ENCODE measurements at regions not wholly inside any gene's neighbourhood (a gene's known extent, or its start where the extent isn't known, plus 50 kb on each side); places are given as distances from the start of the nearest gene placed in this dataset.

DNA sequence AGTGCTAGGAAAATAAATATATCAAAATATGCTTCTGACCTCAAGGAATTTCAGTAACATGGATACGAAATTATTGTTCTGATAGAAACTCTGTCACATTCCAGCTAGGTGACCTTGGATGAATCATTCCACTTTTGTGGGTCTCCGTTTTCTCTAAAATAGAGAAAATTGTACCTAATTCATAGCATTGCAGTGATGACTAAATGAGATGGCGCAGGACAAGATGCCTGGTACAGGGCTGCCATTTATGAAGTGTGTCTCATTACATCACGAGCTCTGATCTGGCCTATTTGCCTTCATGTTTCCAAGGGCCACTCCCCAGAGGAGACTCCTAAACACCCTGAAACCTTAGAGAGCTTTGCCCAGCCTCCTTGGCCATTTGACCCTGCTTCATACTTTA is 480.0 kb upstream of the USP24 start:
- DNase-seq (ENCODE audit: low spot score): no peak
- no peaks in the 10 kb centered on the region for H3K36me3 ChIP-seq (ENCODE audit: low read depth)
- no peak overlapping the region for H3K4me3 ChIP-seq (ENCODE audit: severe bottlenecking)
- peak overlapping the region; percentile 50 for H3K27ac ChIP-seq (ENCODE audit: poor library complexity, severe bottlenecking)
- no peaks in the 10 kb centered on the region for H3K9me3 ChIP-seq (ENCODE audit: severe bottlenecking)
- TF ChIP-seq, protein P1, sequence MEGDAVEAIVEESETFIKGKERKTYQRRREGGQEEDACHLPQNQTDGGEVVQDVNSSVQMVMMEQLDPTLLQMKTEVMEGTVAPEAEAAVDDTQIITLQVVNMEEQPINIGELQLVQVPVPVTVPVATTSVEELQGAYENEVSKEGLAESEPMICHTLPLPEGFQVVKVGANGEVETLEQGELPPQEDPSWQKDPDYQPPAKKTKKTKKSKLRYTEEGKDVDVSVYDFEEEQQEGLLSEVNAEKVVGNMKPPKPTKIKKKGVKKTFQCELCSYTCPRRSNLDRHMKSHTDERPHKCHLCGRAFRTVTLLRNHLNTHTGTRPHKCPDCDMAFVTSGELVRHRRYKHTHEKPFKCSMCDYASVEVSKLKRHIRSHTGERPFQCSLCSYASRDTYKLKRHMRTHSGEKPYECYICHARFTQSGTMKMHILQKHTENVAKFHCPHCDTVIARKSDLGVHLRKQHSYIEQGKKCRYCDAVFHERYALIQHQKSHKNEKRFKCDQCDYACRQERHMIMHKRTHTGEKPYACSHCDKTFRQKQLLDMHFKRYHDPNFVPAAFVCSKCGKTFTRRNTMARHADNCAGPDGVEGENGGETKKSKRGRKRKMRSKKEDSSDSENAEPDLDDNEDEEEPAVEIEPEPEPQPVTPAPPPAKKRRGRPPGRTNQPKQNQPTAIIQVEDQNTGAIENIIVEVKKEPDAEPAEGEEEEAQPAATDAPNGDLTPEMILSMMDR (IDR thresholded peaks at IDR 0.05; ENCODE audit: poor library complexity, severe bottlenecking): no peak
- peaks cover 11% of the 10 kb centered on the region for H3K4me1 ChIP-seq (ENCODE audit: insufficient read depth, poor library complexity, severe bottlenecking)
- no peak for ATAC-seq (ENCODE audit: low read depth)
- no peaks in the 10 kb centered on the region for H3K27me3 ChIP-seq (ENCODE audit: insufficient read depth, poor library complexity, severe bottlenecking)

DNA sequence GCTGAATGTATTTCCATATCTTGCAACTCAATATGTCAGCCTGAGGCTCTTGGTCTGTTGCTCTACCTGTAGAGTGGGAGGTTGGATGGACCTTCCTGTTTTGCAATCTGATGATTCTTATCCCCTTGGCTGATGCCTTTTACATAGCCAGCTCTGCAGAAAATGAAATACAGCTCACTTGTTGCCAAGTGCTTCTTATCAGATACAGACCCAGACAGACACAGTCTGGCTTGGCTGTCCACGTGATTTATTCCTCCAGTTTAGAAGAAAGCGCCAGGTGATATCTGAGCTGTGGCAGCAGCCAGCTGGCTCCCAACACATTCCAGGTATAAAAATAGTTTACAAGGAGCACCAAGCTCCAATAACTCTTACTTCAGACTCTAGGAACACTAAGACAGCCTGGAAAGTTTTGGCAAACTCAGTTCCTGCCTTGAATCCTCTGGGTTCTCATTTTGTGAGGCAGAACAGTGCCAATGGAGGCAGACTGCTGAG is 479.2 kb upstream of the USP24 start:
- TF ChIP-seq, protein P1 (IDR thresholded peaks at IDR 0.05; ENCODE audit: poor library complexity, severe bottlenecking): no peak
- peaks cover 11% of the 10 kb centered on the region for H3K4me1 ChIP-seq (ENCODE audit: insufficient read depth, poor library complexity, severe bottlenecking)
- ATAC-seq (ENCODE audit: low read depth): peak; percentile 59
- peak overlapping the region; percentile 50 for H3K27ac ChIP-seq (ENCODE audit: poor library complexity, severe bottlenecking)
- H3K4me3 ChIP-seq (ENCODE audit: severe bottlenecking): no peak overlapping the region
- H3K36me3 ChIP-seq (ENCODE audit: low read depth): no peaks in the 10 kb centered on the region
- H3K27me3 ChIP-seq (ENCODE audit: insufficient read depth, poor library complexity, severe bottlenecking): no peaks in the 10 kb centered on the region
- no peak for DNase-seq (ENCODE audit: low spot score)
- H3K9me3 ChIP-seq (ENCODE audit: severe bottlenecking): no peaks in the 10 kb centered on the region

DNA sequence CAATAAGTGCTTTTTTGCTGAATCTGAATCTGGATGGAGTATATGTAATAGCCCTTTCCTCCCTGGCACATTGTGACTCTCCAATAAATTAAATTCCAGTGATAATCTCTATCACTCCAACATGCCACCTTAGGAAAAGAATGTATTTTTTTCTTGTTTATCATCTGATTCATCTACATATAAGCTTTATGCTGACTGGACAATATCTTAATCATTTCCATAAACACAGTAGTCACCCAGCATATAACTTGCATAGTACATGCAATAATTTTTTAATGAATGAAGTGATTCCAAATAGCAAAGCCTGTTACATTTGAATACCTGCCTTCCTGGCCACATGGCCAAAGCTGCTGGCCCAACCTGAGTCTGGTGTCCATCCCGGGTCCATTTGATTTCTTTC is 477.6 kb upstream of the USP24 start:
- ATAC-seq (ENCODE audit: low read depth) (no peak), DNase-seq (ENCODE audit: low spot score) (no peak)
- peaks cover 11% of the 10 kb centered on the region for H3K4me1 ChIP-seq (ENCODE audit: insufficient read depth, poor library complexity, severe bottlenecking)

DNA sequence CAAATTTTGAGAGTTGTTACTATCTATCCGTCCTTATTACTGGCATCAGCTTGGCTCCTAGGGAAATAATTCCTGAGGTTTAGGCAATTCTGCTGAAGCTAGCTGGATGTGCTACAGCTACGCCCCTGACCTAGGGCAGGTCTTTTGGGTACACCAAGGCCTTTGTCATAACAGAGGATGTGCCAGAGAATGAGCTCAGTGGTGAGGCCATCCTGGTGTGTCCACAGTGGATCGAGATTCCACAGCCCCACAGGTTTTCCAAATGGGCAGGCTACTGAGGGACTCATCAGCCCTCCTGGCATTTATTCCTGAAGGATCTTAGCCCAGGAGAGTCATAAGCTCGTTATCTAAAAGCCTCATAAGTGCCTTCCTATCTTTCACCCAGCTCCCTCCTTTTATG is 475.2 kb upstream of the USP24 start:
- Histone ChIP-seq H3K4me3 (ENCODE audit: severe bottlenecking) (no peak overlapping the region), H3K9me3 (ENCODE audit: severe bottlenecking) (no peaks in the 10 kb centered on the region), H3K4me1 (ENCODE audit: insufficient read depth, poor library complexity, severe bottlenecking) (peaks cover 6% of the 10 kb centered on the region), H3K27me3 (ENCODE audit: insufficient read depth, poor library complexity, severe bottlenecking) (no peaks in the 10 kb centered on the region), H3K36me3 (ENCODE audit: low read depth) (no peaks in the 10 kb centered on the region), H3K27ac (ENCODE audit: poor library complexity, severe bottlenecking) (no peak overlapping the region)
- TF ChIP-seq, protein P1 (IDR thresholded peaks at IDR 0.05; ENCODE audit: poor library complexity, severe bottlenecking): no peak
- no peak for DNase-seq (ENCODE audit: low spot score)
- no peak for ATAC-seq (ENCODE audit: low read depth)

More for the DNA sequence above, 477.6 kb upstream of the USP24 start:
- TF ChIP-seq, protein P1 (IDR thresholded peaks at IDR 0.05; ENCODE audit: poor library complexity, severe bottlenecking): no peak
- Histone ChIP-seq H3K27me3 (ENCODE audit: insufficient read depth, poor library complexity, severe bottlenecking) (no peaks in the 10 kb centered on the region), H3K9me3 (ENCODE audit: severe bottlenecking) (no peaks in the 10 kb centered on the region), H3K27ac (ENCODE audit: poor library complexity, severe bottlenecking) (no peak overlapping the region), H3K36me3 (ENCODE audit: low read depth) (no peaks in the 10 kb centered on the region), H3K4me3 (ENCODE audit: severe bottlenecking) (no peak overlapping the region)

DNA sequence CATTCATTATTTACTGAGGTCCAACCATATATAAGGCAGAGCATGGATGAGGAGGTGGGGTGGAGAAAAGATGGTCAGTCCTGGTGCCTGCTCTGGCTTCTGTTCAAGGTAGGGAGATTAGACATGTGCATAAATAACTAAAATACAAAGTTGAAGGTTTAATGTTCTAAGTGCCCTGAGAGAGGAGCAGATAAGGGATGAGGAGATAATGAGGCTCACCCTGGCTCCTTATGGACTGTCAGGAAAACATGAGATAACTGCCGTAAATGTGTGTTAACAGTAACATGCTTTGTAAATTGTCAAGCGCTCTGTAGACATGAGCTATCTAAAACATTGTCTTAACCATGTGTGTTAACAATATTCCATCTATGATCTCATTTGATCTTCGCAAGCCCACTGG is 474.6 kb upstream of the USP24 start:
- Histone ChIP-seq H3K27ac (ENCODE audit: poor library complexity, severe bottlenecking) (no peak overlapping the region), H3K27me3 (ENCODE audit: insufficient read depth, poor library complexity, severe bottlenecking) (no peaks in the 10 kb centered on the region), H3K4me1 (ENCODE audit: insufficient read depth, poor library complexity, severe bottlenecking) (peaks cover 3% of the 10 kb centered on the region), H3K36me3 (ENCODE audit: low read depth) (no peaks in the 10 kb centered on the region), H3K9me3 (ENCODE audit: severe bottlenecking) (no peaks in the 10 kb centered on the region), H3K4me3 (ENCODE audit: severe bottlenecking) (no peak overlapping the region)
- TF ChIP-seq, protein P1 (IDR thresholded peaks at IDR 0.05; ENCODE audit: poor library complexity, severe bottlenecking): no peak
- ATAC-seq (ENCODE audit: low read depth) (no peak), DNase-seq (ENCODE audit: low spot score) (no peak)

All from RWPE2 (cell line).